Nephron (organoid): ENCODE measurements at regions not wholly inside any gene's neighbourhood (a gene's known extent, or its start where the extent isn't known, plus 50 kb on each side); places are given as distances from the start of the nearest gene placed in this dataset.
A peak's percentile ranks its signal among the peaks of the same experiment; 100 is the strongest.

Experiments
- H3K27ac Mint-ChIP-seq, 3 experiments: 2 replicates each; pipeline ENCODE4 v1.8.0; 2020; ENCODE audit warnings: mixed read lengths in 3 of 3, mild to moderate bottlenecking in 2 of 3, moderate library complexity in 1 of 3
- H3K27me3 Mint-ChIP-seq: 2 replicates; pipeline ENCODE4 v1.8.0; 2021; ENCODE audit warnings: low read depth, mild to moderate bottlenecking, moderate library complexity, mixed read lengths
- H3K36me3 Mint-ChIP-seq: 2 replicates; pipeline ENCODE4 v1.8.0; 2020; ENCODE audit warnings: low read depth, mixed read lengths
- H3K4me1 Mint-ChIP-seq: 2 replicates; pipeline ENCODE4 v1.8.0; 2020; ENCODE audit warnings: mixed read lengths
- H3K4me3 Mint-ChIP-seq, 3 experiments: 2 replicates each; pipeline ENCODE4 v1.8.0; 2020; ENCODE audit warnings: mild to moderate bottlenecking in 3 of 3, mixed read lengths in 3 of 3, moderate library complexity in 2 of 3
- H3K9me3 Mint-ChIP-seq: 2 replicates; pipeline ENCODE4 v1.8.0; 2020; ENCODE audit warnings: mixed read lengths
- TF ChIP-seq, protein P1 (sequence below), 3 experiments: fragments of 200-600 bp; sonication (generic); IDR thresholded peaks; one replicate each; pipeline ENCODE4 v1.5.0; 2021; ENCODE audit warnings: antibody characterized with exemption in 3 of 3; ENCODE audit not compliant: unreplicated experiment in 3 of 3

DNA sequence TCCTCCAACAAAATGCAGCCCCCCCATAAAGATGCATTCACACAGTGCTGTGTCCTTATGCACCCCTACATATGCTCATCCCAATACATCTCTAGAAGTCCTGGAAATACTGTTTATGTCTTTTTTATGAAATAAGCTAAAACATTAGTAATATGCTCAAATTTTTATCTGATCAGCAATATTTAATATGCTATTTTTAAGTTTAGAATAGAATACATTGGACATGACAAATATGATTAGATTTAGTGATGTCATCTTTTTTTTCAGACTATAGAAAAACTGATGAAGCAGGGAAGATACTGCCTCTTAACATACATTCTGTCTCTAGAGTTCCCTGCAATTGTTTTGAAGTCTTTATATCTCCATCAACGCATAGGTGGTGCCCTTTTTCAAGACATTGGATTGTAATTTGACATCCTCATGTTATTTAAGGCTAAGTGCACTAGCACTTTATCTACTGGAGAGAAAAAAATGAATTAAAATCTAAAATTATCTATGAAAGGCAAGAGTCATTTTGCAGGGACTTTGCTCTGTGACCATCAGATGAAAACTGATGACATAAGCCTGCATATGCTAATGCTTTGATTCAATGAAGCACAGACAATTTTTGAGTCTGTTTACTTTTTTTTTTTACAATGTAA lies 395.3 kb downstream of the LPIN1 start:
- H3K4me1 Mint-ChIP-seq, result no peaks in the 10 kb centered on the region
- H3K4me3 Mint-ChIP-seq, result no peak overlapping the region
- no peak overlapping the region for H3K27ac Mint-ChIP-seq
- no peaks in the 10 kb centered on the region for H3K9me3 Mint-ChIP-seq
- TF ChIP-seq, protein P1, sequence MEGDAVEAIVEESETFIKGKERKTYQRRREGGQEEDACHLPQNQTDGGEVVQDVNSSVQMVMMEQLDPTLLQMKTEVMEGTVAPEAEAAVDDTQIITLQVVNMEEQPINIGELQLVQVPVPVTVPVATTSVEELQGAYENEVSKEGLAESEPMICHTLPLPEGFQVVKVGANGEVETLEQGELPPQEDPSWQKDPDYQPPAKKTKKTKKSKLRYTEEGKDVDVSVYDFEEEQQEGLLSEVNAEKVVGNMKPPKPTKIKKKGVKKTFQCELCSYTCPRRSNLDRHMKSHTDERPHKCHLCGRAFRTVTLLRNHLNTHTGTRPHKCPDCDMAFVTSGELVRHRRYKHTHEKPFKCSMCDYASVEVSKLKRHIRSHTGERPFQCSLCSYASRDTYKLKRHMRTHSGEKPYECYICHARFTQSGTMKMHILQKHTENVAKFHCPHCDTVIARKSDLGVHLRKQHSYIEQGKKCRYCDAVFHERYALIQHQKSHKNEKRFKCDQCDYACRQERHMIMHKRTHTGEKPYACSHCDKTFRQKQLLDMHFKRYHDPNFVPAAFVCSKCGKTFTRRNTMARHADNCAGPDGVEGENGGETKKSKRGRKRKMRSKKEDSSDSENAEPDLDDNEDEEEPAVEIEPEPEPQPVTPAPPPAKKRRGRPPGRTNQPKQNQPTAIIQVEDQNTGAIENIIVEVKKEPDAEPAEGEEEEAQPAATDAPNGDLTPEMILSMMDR (IDR thresholded peaks at IDR 0.05; ENCODE audit: unreplicated experiment in 3 of 3), result no peak
- no peaks in the 10 kb centered on the region for H3K36me3 Mint-ChIP-seq
- peaks cover 10% of the 10 kb centered on the region for H3K27me3 Mint-ChIP-seq

DNA sequence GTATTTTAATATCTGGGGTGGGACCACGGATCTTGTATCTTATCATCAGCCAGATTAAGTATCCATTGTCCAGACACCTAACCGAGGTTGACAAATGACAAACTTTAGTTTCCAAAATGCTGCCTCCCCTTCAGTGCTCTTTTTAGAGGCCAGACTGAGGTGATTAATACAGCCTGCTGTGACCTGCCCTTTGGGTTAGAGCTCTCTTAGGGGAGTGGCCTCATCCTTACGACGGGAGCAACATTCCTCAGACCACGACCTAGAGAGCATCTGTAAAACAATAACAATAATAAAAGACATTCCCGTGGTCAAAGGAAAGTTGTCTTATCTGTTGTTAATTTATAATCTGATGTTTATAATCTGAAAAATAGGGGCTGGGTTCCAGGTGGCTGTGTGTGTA lies 405.3 kb downstream of the LPIN1 start:
- Mint-ChIP-seq H3K27ac (no peak overlapping the region), H3K36me3 (no peaks in the 10 kb centered on the region), H3K4me1 (peaks cover 9% of the 10 kb centered on the region), H3K9me3 (no peaks in the 10 kb centered on the region), H3K27me3 (peaks cover 28% of the 10 kb centered on the region), H3K4me3 (no peak overlapping the region)
- TF ChIP-seq, protein P1 (IDR thresholded peaks at IDR 0.05; ENCODE audit: unreplicated experiment in 3 of 3), result no peak

DNA sequence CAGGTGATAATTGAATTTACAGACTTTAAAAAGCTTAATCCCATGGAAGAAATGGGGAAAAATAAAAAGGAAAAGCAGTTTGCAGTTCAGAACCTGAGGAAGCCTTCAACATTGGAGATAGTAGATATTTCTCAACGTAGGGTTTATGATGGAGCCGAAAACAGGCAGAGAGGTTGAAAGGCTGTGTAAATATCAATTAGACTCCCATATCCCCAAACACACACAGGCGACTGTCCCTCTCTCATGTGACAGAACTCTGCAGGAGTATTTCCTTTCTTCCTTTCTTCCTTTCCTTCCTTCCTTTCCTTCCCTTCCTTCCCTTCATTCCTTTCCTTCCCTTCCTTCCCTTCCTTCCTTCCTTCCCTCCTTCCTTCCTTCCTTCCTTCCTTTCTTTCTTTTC lies 406.5 kb downstream of the LPIN1 start:
- TF ChIP-seq, protein P1 (IDR thresholded peaks at IDR 0.05; ENCODE audit: unreplicated experiment in 3 of 3), result no peak
- H3K27ac Mint-ChIP-seq, result no peak overlapping the region
- H3K9me3 Mint-ChIP-seq, result no peaks in the 10 kb centered on the region
- no peaks in the 10 kb centered on the region for H3K36me3 Mint-ChIP-seq
- H3K27me3 Mint-ChIP-seq, result peaks cover 24% of the 10 kb centered on the region
- H3K4me1 Mint-ChIP-seq, result peaks cover 9% of the 10 kb centered on the region
- no peak overlapping the region for H3K4me3 Mint-ChIP-seq

DNA sequence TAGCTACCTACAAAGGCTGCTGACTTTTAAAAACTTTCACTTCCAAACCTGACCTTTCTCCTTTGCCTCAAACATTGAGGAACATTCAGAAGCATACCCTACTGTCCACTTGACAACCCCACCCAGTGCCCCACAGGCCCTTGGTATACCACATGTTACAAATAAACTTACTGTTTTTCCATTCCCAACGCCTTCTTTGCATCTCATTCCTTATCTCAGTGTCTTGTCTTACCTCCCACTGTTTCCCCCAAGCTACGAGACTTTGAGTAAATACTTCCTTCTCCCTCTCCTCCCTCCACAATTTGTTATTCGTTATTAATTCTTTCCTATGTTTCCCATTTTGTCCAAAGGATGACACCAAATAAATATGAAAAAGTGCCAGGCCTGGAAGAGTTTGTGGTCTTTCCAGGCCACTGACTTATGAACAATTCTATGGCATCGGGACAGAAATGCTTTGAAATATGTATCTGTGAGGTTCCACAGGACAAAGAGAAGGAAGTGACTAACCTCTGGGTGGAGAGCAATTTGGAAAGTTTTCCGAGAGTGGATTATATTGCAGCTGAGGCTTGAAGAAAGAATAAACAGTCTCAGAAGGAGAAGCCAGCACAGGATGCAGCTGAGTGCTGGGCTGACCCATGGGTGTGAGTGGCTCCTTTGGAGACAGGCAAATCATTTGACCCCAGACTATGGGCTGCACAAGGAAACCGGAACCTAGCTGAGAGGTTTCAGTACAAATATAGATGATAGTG lies 409.0 kb downstream of the LPIN1 start:
- H3K4me3 Mint-ChIP-seq, result no peak overlapping the region
- peaks cover 10% of the 10 kb centered on the region for H3K4me1 Mint-ChIP-seq
- H3K27ac Mint-ChIP-seq, result peak overlapping the region in 1 of 3 experiments; percentile 20
- peaks cover under 1% of the 10 kb centered on the region for H3K36me3 Mint-ChIP-seq
- TF ChIP-seq, protein P1 (IDR thresholded peaks at IDR 0.05; ENCODE audit: unreplicated experiment in 3 of 3), result no peak
- peaks cover 18% of the 10 kb centered on the region for H3K27me3 Mint-ChIP-seq
- H3K9me3 Mint-ChIP-seq, result peaks cover 2% of the 10 kb centered on the region

DNA sequence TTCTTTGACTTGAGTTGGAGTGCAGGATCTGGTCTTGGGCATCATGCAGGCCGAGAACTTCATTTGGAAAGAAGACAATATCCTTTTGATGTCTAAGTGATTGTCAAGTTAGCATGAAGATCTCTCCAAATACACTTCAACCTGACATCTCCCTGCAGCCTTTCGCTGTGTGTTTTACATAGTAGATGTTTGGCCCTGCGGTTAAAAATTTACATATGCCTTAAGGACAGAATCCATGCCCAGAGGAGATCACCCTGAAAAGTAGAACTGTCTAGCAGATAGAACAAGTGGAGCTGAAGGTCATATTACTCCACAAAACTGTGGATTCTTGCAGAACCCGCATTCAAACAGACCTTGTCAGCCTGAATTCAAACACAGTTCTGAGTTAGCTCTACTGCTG lies 409.9 kb downstream of the LPIN1 start:
- peaks cover 19% of the 10 kb centered on the region for H3K4me1 Mint-ChIP-seq
- no peak overlapping the region for H3K4me3 Mint-ChIP-seq
- TF ChIP-seq, protein P1 (IDR thresholded peaks at IDR 0.05; ENCODE audit: unreplicated experiment in 3 of 3), result no peak
- H3K9me3 Mint-ChIP-seq, result peaks cover 2% of the 10 kb centered on the region
- no peak overlapping the region for H3K27ac Mint-ChIP-seq
- H3K27me3 Mint-ChIP-seq, result peaks cover 15% of the 10 kb centered on the region
- peaks cover 3% of the 10 kb centered on the region for H3K36me3 Mint-ChIP-seq
